Lower leg skin (tissue), 4 donors: ENCODE measurements at regions not wholly inside any gene's neighbourhood (a gene's known extent, or its start where the extent isn't known, plus 50 kb on each side); places are given as distances from the start of the nearest gene placed in this dataset.
"Not testable (repeated sequence)": the region's sequence is repeated elsewhere in the genome, so short reads cannot be mapped to it uniquely, and the experiment has no call there.

Source experiments
- DNase-seq, 2 donors: peaks; one replicate each; pipeline ENCODE4 v3.0.0-alpha.2; 2019; ENCODE audit warnings: low spot score in 2 of 2
- H3K4me3 ChIP-seq: fragments of 200-600 bp; sonication (generic); 2 replicates; pipeline ENCODE4 v1.5.1; 2017; ENCODE audit warnings: mild to moderate bottlenecking, low read depth; ENCODE audit not compliant: poor library complexity, severe bottlenecking
- POLR2A ChIP-seq, 2 donors: fragments of 450-650 bp; IDR thresholded peaks; one replicate each; pipeline ENCODE4 v1.6.1; 2016 to 2017; ENCODE audit warnings: antibody characterized with exemption in 2 of 2, mild to moderate bottlenecking in 1 of 2, moderate library complexity in 1 of 2
- WGBS, 2 donors: methylation state at CpG; one replicate each; pipeline ENCODE4 v1.1.5; 2018; 5-methylcytosine and 5-hydroxymethylcytosine counted together
- intact Hi-C: fragments of 100-400 bp; cut with DNase I; formaldehyde crosslinking; loops from one replicate; pipeline ENCODE4 v1.15.0; 2023; ENCODE audit warnings: low total_unique reads
- TF ChIP-seq, protein P1 (sequence below), 3 donors: fragments of 450-650 bp; IDR thresholded peaks; one replicate each; pipeline ENCODE4 v1.5.1; 2016; ENCODE audit warnings: antibody characterized with exemption in 3 of 3, mild to moderate bottlenecking in 3 of 3, moderate library complexity in 2 of 3

DNA sequence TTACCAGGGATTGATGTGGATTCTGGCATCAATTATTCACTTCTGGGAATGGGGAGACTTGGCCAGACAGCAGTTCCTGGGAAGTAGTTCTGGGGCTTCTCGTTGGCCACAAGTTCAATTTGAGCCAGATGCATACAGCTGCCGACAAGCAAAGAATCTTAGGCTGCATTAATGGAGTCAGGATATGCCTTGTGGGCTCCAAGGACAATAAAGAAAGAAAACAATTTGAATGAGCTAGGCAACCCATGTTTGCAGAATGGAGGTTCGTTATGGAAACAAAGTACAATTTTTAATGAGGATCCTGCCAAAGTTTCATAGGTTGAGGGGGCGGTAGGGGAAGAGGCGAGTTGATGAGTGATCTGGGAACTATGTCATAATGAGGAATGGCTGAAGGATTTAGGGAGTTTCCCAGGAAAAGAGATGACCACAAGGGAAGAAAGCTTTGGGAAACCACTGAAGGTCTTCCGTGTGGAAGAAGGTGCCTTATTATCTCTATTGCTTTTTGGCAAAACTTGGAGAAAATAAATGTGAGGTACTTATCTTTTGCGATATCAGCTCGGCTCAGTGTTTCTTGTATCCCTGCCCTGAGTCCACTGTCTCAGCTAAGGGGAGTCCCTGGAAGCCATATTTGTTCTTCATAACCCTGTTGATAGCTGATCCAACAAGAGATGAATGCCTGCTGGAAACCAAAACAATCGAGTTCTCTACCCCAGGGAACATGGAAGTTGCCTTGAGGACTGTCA lies 181.0 kb upstream of the ZNF217 start:
- TF ChIP-seq, protein P1, sequence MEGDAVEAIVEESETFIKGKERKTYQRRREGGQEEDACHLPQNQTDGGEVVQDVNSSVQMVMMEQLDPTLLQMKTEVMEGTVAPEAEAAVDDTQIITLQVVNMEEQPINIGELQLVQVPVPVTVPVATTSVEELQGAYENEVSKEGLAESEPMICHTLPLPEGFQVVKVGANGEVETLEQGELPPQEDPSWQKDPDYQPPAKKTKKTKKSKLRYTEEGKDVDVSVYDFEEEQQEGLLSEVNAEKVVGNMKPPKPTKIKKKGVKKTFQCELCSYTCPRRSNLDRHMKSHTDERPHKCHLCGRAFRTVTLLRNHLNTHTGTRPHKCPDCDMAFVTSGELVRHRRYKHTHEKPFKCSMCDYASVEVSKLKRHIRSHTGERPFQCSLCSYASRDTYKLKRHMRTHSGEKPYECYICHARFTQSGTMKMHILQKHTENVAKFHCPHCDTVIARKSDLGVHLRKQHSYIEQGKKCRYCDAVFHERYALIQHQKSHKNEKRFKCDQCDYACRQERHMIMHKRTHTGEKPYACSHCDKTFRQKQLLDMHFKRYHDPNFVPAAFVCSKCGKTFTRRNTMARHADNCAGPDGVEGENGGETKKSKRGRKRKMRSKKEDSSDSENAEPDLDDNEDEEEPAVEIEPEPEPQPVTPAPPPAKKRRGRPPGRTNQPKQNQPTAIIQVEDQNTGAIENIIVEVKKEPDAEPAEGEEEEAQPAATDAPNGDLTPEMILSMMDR (IDR thresholded peaks at IDR 0.05), result no peak
- no peak for TF ChIP-seq POLR2A (IDR thresholded peaks at IDR 0.05)
- 47 to 48% methylated on average over 9 of the region's 9 CpGs for WGBS, 2 donors
- intact Hi-C loops, result no loop called here
- no peak for DNase-seq
- no peak overlapping the region for H3K4me3 ChIP-seq

DNA sequence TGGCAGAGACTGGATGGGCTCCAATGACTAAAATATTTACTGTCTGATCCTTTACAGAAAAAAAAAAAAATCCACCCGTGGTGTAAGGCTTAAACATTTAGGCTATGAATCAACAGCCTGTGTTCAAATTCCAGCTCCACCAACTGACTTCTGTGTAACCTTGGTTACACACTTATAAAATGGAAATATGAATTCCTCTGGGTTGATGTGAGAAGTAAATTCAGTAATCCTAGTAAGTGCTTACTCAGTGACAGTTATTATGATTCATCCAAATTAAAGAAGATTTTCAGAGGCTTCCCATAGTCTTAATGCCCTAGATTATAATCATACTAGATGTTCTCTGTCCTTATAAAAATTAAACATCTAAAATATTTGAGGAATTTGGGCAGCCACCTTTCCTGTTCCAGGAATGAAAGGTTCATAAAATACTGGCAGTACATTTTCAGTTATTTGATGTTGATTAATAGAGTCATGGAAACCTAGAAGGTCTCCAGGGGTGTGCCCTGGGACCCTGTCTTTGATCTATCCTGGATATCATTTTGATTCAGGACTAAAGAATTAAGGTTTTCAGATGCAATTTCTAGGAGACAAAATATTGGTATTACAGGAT lies 180.3 kb upstream of the ZNF217 start:
- intact Hi-C loops, result no loop called here
- no peak for DNase-seq
- TF ChIP-seq POLR2A (IDR thresholded peaks at IDR 0.05), result no peak
- TF ChIP-seq, protein P1 (IDR thresholded peaks at IDR 0.05), result no peak
- WGBS, 2 donors, result 9 to 17% methylated on average over 1 of the region's 1 CpG
- no peak overlapping the region for H3K4me3 ChIP-seq

DNA sequence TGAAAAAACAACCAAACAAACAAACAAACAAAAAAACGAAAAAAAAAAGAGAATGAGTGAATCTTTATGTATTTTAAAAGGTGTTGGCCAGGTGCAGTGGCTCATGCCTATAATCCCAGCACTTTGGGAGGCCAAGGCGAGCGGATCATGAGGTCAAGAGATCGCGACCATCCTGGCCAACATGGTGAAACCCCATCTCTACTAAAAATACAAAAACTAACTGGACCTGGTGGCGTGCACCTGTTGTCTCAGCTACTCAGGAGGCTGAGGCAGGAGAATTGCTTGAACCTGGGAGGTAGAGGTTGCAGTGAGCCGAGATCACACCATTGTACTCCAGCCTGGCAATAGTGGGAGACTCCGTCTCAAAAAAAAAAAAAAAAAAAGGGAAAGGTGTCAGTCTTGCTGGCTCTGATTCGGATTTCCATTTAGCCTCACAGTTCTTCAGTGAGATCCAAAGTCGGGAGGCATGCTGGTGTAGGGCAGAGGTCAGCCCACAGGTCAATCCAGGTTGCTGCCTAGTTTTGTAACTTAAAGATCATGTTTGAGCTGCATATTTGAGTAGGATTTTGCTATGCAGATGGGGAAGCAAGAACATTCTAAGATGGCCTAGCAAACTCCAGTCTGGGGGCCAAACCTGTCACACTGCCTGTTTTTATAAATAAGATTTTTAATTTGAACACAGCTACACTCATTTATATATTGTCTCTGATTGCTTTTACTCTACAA lies 179.6 kb upstream of the ZNF217 start:
- DNase-seq, intact Hi-C loops: not testable (repeated sequence)
- WGBS, 2 donors, result 78 to 82% methylated on average over 10 of the region's 10 CpGs

DNA sequence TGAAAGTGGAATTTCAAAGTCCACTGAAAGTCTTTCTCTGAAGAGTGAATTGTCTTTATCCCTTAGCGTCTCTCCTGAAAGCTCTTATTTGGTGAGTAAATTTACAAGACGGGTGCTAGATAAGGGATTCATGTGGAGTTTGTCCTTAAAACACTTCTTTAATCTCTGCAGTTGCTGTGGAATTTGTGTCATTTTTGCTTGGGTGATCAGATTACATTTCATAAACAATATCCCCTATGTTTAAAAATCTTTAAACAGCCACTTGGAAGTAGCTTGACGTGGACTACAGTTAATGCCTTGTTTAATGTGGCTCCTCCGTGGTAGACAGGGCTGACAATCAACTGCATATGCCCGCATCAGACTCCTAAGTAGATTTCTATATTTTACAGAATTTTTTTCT lies 175.4 kb upstream of the ZNF217 start:
- TF ChIP-seq, protein P1 (IDR thresholded peaks at IDR 0.05), result no peak
- TF ChIP-seq POLR2A (IDR thresholded peaks at IDR 0.05), result no peak
- no peak for DNase-seq
- intact Hi-C loops, result no loop called here
- H3K4me3 ChIP-seq, result no peak overlapping the region
- WGBS, 2 donors, result 77 to 82% methylated on average over 5 of the region's 5 CpGs

More for the DNA sequence above, 179.6 kb upstream of the ZNF217 start:
- H3K4me3 ChIP-seq, result not testable (repeated sequence)

DNA sequence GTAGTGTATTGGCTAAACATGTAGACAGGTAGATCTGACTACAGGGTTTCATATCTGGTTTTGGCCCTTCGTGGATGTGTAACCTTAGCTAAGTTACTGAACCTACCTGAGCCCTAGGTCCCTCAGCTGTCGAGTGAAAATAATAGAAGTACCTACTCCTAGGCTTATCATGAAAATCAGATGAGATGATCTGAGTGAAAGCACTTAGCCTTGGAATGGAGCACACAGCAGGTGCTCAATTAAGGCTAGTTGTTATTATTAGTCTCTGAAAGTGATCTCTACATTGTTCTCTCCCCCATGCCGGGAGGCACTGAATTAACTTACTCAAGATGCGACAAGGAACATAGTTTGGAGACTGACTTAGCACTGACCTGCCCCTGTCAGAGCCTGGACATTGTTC lies 174.7 kb upstream of the ZNF217 start:
- no peak overlapping the region for H3K4me3 ChIP-seq
- intact Hi-C loops, result no loop called here
- no peak for DNase-seq
- TF ChIP-seq, protein P1 (IDR thresholded peaks at IDR 0.05), result no peak
- WGBS, 2 donors, result 87 to 91% methylated on average over 4 of the region's 4 CpGs

DNA sequence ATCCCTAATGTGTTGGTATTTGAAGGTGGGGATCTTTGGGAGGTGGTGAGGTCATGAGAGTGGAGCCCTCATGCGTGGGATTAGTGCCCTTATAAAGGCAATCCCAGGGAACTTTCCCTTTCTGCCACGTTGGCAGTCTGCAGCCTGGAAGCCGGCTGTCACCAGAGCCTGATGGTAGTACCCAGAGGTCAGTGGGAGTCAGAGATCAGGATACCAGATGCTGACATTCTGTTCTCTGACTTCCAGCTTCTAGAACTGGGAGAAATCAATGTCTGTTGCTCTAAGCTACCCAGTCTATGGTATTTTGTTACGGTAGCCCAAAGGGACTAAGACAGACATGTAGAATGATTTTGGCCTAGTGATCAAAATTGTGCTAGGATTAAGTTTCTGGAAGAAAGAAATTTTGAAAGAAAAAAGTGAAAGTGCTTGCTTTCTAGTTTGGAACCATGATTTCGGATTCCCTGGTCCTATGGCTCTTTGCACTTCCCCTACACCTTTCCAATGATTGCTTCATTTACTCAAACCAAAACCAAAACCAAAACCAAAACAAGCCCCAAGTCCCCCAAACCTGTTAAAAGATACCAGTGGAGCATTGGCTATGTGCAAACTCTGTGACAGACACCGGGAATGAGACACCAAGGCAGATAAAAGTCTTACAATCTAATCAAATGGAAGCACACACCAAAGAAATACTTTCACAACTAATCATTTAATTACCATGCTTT lies 173.7 kb upstream of the ZNF217 start:
- intact Hi-C loops, result no loop called here
- TF ChIP-seq, protein P1 (IDR thresholded peaks at IDR 0.05), result no peak
- no peak for TF ChIP-seq POLR2A (IDR thresholded peaks at IDR 0.05)
- WGBS, 2 donors, result 92 to 97% methylated on average over 6 of the region's 6 CpGs
- H3K4me3 ChIP-seq, result no peak overlapping the region
- DNase-seq, result no peak
